ENCODE measurements at regions not wholly inside any gene's neighbourhood (a gene's known extent, or its start where the extent isn't known, plus 50 kb on each side); places are given as distances from the start of the nearest gene placed in this dataset.

DNA sequence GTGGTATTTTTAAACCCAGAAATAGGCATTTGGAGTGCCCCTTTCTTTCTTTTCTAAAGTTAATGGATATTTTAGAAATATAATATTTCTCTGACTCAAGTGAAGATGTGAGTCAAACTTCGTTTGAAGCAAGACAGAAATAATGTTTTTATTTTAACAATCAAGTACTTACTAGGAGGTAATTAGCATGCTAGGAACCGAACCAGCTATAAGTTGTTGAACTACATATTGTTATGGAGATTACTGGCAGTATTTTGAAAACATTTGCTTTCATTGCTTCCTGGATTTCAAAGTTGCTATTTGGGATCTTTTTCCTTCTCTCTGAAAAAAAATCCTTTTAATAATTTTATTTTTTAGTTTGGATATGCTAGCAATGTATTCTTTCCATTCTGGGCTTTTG lies 225.2 kb downstream of the NEDD1 start:
- Histone ChIP-seq H3K4me1 (ENCODE audit: control insufficient read depth, low read depth, low read length) (peaks cover 8% of the 10 kb centered on the region), H4K5ac (ENCODE audit: low read length) (no peak overlapping the region), H3K36me3 (ENCODE audit: control insufficient read depth, insufficient read depth, low read length) (no peaks in the 10 kb centered on the region), H3K79me2 (ENCODE audit: control insufficient read depth, insufficient read depth, low read length) (no peaks in the 10 kb centered on the region), H3K56ac (ENCODE audit: low read length) (no peak overlapping the region), H3K79me1 (ENCODE audit: low read length) (no peaks in the 10 kb centered on the region), H3K18ac (ENCODE audit: low read length) (no peak overlapping the region), H2AK5ac (ENCODE audit: low read length) (no peak overlapping the region), H2BK120ac (ENCODE audit: low read depth, low read length) (no peak overlapping the region), H4K8ac (ENCODE audit: low read depth, low read length) (no peak overlapping the region), H2BK15ac (replicated peaks; ENCODE audit: low read depth) (no peak overlapping the region), H3K4ac (ENCODE audit: low read depth, low read length) (no peak overlapping the region), H3K4me2 (ENCODE audit: low read length) (no peak overlapping the region), H3K27me3 (ENCODE audit: insufficient read depth, low read length, poor library complexity) (no peaks in the 10 kb centered on the region), H3K23ac (ENCODE audit: low read length) (no peak overlapping the region), H3K4me3 (ENCODE audit: low read length) (no peak overlapping the region), H2BK5ac (ENCODE audit: low read length) (no peak overlapping the region), H3K9ac (ENCODE audit: low read length) (no peak overlapping the region), H3K27ac (ENCODE audit: low read depth, low read length) (no peak overlapping the region)
- DNase-seq = no peak
- WGBS (ENCODE audit: extremely low coverage, insufficient coverage, low lambda C conversion rate) = no CpG with 5 or more reads among the region's 2 CpGs

DNA sequence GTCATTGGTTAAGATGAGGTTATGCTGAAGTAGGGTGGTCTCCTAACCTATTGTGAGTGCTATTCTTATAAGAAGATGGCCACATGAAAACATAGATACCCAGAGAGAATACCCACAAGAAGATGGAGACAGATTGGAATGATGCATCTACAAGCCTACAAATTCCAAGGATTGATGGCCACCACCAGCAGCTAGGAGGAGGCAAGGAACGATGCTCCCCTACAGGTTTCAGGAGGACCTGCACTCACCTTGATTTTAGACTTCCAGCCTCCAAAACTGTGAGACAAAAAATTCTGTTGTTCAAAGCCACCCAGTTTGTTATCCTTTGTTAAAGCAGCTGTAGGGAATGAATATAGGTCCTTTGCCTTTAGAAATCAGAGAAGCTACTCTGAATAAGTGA lies 227.4 kb downstream of the NEDD1 start:
- Histone ChIP-seq H3K4me1 (ENCODE audit: control insufficient read depth, low read depth, low read length) (peaks cover 4% of the 10 kb centered on the region), H3K79me2 (ENCODE audit: control insufficient read depth, insufficient read depth, low read length) (no peaks in the 10 kb centered on the region), H3K23ac (ENCODE audit: low read length) (no peak overlapping the region), H3K4me3 (ENCODE audit: low read length) (no peak overlapping the region), H3K9ac (ENCODE audit: low read length) (no peak overlapping the region), H3K36me3 (ENCODE audit: control insufficient read depth, insufficient read depth, low read length) (no peaks in the 10 kb centered on the region), H3K56ac (ENCODE audit: low read length) (no peak overlapping the region), H2BK5ac (ENCODE audit: low read length) (no peak overlapping the region), H2BK15ac (replicated peaks; ENCODE audit: low read depth) (no peak overlapping the region), H3K27me3 (ENCODE audit: insufficient read depth, low read length, poor library complexity) (no peaks in the 10 kb centered on the region), H4K8ac (ENCODE audit: low read depth, low read length) (no peak overlapping the region), H3K4ac (ENCODE audit: low read depth, low read length) (no peak overlapping the region), H2BK120ac (ENCODE audit: low read depth, low read length) (no peak overlapping the region), H4K5ac (ENCODE audit: low read length) (no peak overlapping the region), H3K27ac (ENCODE audit: low read depth, low read length) (no peak overlapping the region), H2AK5ac (ENCODE audit: low read length) (no peak overlapping the region), H3K18ac (ENCODE audit: low read length) (no peak overlapping the region), H3K79me1 (ENCODE audit: low read length) (no peaks in the 10 kb centered on the region), H3K4me2 (ENCODE audit: low read length) (no peak overlapping the region)
- peak; percentile 47 for DNase-seq
- no CpG with 5 or more reads among the region's 1 CpG for WGBS (ENCODE audit: extremely low coverage, insufficient coverage, low lambda C conversion rate)

DNA sequence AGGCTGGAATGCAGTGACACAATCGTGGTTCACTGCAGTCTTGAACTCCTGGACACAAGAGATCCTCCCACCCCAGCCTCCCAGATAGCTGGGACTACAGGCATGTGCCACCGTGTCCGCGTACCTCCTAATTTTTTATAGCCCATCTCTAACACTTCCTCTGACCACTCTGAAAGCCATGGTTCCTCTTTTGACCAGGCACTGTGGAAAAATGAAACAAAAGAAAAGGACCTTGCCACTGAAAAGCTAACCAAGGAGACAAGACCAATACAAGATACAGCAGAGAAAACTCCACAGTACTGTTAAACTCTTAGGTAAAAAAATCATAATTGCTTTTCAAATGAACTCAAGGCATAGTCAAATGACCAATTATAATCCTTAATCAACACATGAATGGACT lies 233.3 kb downstream of the NEDD1 start:
- H3K4me1 ChIP-seq (ENCODE audit: control insufficient read depth, low read depth, low read length) = no peaks in the 10 kb centered on the region
- no peak overlapping the region for H2BK5ac ChIP-seq (ENCODE audit: low read length)
- no peak overlapping the region for H3K9ac ChIP-seq (ENCODE audit: low read length)
- H3K4me3 ChIP-seq (ENCODE audit: low read length) = no peak overlapping the region
- H4K8ac ChIP-seq (ENCODE audit: low read depth, low read length) = no peak overlapping the region
- no peak overlapping the region for H3K27ac ChIP-seq (ENCODE audit: low read depth, low read length)
- H3K27me3 ChIP-seq (ENCODE audit: insufficient read depth, low read length, poor library complexity) = no peaks in the 10 kb centered on the region
- H3K56ac ChIP-seq (ENCODE audit: low read length) = no peak overlapping the region
- H3K4ac ChIP-seq (ENCODE audit: low read depth, low read length) = no peak overlapping the region
- no peaks in the 10 kb centered on the region for H3K79me2 ChIP-seq (ENCODE audit: control insufficient read depth, insufficient read depth, low read length)
- no peak overlapping the region for H3K23ac ChIP-seq (ENCODE audit: low read length)
- no peak overlapping the region for H2BK120ac ChIP-seq (ENCODE audit: low read depth, low read length)
- no peak overlapping the region for H3K18ac ChIP-seq (ENCODE audit: low read length)
- no peak overlapping the region for H2AK5ac ChIP-seq (ENCODE audit: low read length)
- DNase-seq = no peak
- no peak overlapping the region for H4K5ac ChIP-seq (ENCODE audit: low read length)
- no CpG with 5 or more reads among the region's 4 CpGs for WGBS (ENCODE audit: extremely low coverage, insufficient coverage, low lambda C conversion rate)
- no peak overlapping the region for H2BK15ac ChIP-seq (replicated peaks; ENCODE audit: low read depth)
- no peaks in the 10 kb centered on the region for H3K79me1 ChIP-seq (ENCODE audit: low read length)
- no peaks in the 10 kb centered on the region for H3K36me3 ChIP-seq (ENCODE audit: control insufficient read depth, insufficient read depth, low read length)
- H3K4me2 ChIP-seq (ENCODE audit: low read length) = no peak overlapping the region

DNA sequence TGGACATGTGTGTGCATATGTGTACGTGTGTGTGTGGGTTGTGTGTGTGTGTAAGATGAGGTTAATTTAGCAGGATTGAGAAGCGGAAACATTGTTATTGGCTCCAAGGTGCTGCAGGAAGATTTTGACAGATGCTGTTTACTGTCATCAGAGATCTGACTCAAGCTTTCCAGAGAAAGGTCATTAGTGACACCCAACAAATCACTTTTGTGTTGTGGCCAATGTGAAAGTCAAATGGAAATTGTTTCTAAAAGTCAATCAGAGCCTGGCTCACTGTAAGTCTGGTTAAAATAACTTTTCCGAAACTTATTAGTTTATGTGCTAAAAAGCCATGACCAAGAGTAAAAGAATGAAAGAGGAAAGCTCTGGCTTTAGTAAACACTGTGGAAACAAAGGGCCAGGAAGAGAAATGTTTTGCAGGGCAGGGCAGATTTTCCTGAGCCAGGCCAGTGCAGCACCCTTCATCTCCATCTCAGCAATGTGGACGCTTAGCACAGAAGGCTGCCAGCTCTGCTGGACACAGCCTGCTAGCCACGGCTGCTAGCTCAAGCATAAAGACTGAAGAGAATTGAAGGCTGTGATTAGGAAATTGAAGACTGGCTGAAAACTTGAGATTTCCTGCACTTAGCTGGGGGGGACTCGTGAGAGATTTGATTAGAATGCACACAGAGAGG lies 235.8 kb downstream of the NEDD1 start:
- H3K4ac ChIP-seq (ENCODE audit: low read depth, low read length) = no peak overlapping the region

DNA sequence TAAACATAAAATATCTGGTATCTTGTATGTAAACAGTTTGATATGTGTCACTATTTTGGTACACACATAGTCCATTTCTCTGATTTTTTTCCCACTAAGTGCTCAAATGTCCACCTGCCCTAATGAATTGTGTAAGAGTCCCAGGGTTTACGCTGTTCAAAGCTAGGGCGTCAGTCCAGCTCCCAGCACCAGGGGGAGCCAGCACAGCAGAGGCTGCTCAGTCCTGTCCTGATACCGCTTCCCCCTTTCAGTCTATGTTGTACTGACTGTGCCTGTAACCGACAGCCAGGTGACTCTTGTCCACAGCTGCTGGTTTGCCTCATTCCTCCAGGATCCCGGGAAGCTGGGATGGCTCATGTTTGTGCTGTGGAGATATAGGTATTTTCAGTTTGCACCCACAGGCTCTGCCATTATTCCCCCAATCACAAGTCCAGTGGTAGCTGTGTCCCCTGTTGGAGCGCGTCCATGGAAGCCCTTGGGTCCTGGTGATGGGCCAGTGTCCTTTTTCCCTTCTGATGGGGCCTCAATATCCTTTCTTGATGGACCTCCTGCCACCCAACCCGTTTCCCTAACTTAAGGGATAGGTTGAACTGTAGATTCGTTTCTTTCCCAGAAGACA lies 242.0 kb downstream of the NEDD1 start:
- H3K79me2 ChIP-seq (ENCODE audit: control insufficient read depth, insufficient read depth, low read length) = no peaks in the 10 kb centered on the region
- no peak overlapping the region for H3K23ac ChIP-seq (ENCODE audit: low read length)
- H3K4me3 ChIP-seq (ENCODE audit: low read length) = no peak overlapping the region
- H3K9ac ChIP-seq (ENCODE audit: low read length) = no peak overlapping the region
- no peak overlapping the region for H2BK5ac ChIP-seq (ENCODE audit: low read length)
- H3K56ac ChIP-seq (ENCODE audit: low read length) = no peak overlapping the region
- H3K79me1 ChIP-seq (ENCODE audit: low read length) = no peaks in the 10 kb centered on the region
- no peak overlapping the region for H3K4me2 ChIP-seq (ENCODE audit: low read length)
- H2AK5ac ChIP-seq (ENCODE audit: low read length) = no peak overlapping the region
- peak; percentile 78 for DNase-seq
- H3K4me1 ChIP-seq (ENCODE audit: control insufficient read depth, low read depth, low read length) = no peaks in the 10 kb centered on the region
- no peak overlapping the region for H2BK15ac ChIP-seq (replicated peaks; ENCODE audit: low read depth)
- H4K8ac ChIP-seq (ENCODE audit: low read depth, low read length) = no peak overlapping the region
- H3K18ac ChIP-seq (ENCODE audit: low read length) = no peak overlapping the region
- WGBS (ENCODE audit: extremely low coverage, insufficient coverage, low lambda C conversion rate) = no CpG with 5 or more reads among the region's 9 CpGs
- H3K36me3 ChIP-seq (ENCODE audit: control insufficient read depth, insufficient read depth, low read length) = no peaks in the 10 kb centered on the region
- H3K27me3 ChIP-seq (ENCODE audit: insufficient read depth, low read length, poor library complexity) = no peaks in the 10 kb centered on the region
- H2BK120ac ChIP-seq (ENCODE audit: low read depth, low read length) = no peak overlapping the region
- no peak overlapping the region for H3K27ac ChIP-seq (ENCODE audit: low read depth, low read length)
- H4K5ac ChIP-seq (ENCODE audit: low read length) = no peak overlapping the region
- no peak overlapping the region for H3K4ac ChIP-seq (ENCODE audit: low read depth, low read length)

More for the DNA sequence above, 235.8 kb downstream of the NEDD1 start:
- H2BK15ac ChIP-seq (replicated peaks; ENCODE audit: low read depth) = no peak overlapping the region
- no peaks in the 10 kb centered on the region for H3K79me2 ChIP-seq (ENCODE audit: control insufficient read depth, insufficient read depth, low read length)
- no peaks in the 10 kb centered on the region for H3K4me1 ChIP-seq (ENCODE audit: control insufficient read depth, low read depth, low read length)
- H3K79me1 ChIP-seq (ENCODE audit: low read length) = no peaks in the 10 kb centered on the region
- no peaks in the 10 kb centered on the region for H3K27me3 ChIP-seq (ENCODE audit: insufficient read depth, low read length, poor library complexity)
- no peak overlapping the region for H2BK5ac ChIP-seq (ENCODE audit: low read length)
- DNase-seq = no peak
- no peak overlapping the region for H2AK5ac ChIP-seq (ENCODE audit: low read length)
- H3K4me3 ChIP-seq (ENCODE audit: low read length) = no peak overlapping the region
- no peak overlapping the region for H3K4me2 ChIP-seq (ENCODE audit: low read length)
- H3K9ac ChIP-seq (ENCODE audit: low read length) = no peak overlapping the region
- H4K8ac ChIP-seq (ENCODE audit: low read depth, low read length) = no peak overlapping the region
- 100% methylated on average over 2 of the region's 6 CpGs for WGBS (ENCODE audit: extremely low coverage, insufficient coverage, low lambda C conversion rate)
- no peak overlapping the region for H4K5ac ChIP-seq (ENCODE audit: low read length)
- no peak overlapping the region for H3K56ac ChIP-seq (ENCODE audit: low read length)
- H3K36me3 ChIP-seq (ENCODE audit: control insufficient read depth, insufficient read depth, low read length) = no peaks in the 10 kb centered on the region
- no peak overlapping the region for H3K18ac ChIP-seq (ENCODE audit: low read length)
- no peak overlapping the region for H2BK120ac ChIP-seq (ENCODE audit: low read depth, low read length)
- H3K23ac ChIP-seq (ENCODE audit: low read length) = no peak overlapping the region
- H3K27ac ChIP-seq (ENCODE audit: low read depth, low read length) = no peak overlapping the region

DNA sequence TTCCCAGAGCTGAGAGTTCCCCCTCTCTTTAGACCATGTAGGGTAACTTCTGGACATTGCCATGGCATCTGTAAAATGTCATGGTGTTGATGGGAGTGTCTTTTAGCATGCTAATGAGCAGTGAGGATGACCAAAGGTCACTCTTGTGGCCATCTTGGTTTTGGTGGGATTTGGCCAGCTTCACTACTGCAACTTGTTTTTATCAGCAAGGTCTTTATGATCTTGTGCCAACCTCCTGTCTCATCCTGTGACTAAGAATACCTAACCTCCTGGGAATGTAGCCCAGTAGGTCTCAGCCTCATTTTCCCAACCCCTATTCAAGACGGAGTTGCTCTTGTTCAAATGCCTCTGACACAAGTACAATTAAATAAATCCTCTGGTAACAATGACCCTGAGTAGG lies 244.4 kb downstream of the NEDD1 start:
- H4K5ac ChIP-seq (ENCODE audit: low read length) = no peak overlapping the region
- no peak overlapping the region for H3K4me2 ChIP-seq (ENCODE audit: low read length)
- H3K4me3 ChIP-seq (ENCODE audit: low read length) = no peak overlapping the region
- no peaks in the 10 kb centered on the region for H3K4me1 ChIP-seq (ENCODE audit: control insufficient read depth, low read depth, low read length)
- no peak overlapping the region for H2BK5ac ChIP-seq (ENCODE audit: low read length)
- H3K27me3 ChIP-seq (ENCODE audit: insufficient read depth, low read length, poor library complexity) = no peaks in the 10 kb centered on the region
- no peaks in the 10 kb centered on the region for H3K79me2 ChIP-seq (ENCODE audit: control insufficient read depth, insufficient read depth, low read length)
- no peak overlapping the region for H2BK120ac ChIP-seq (ENCODE audit: low read depth, low read length)
- no peak overlapping the region for H2AK5ac ChIP-seq (ENCODE audit: low read length)
- no peak overlapping the region for H3K9ac ChIP-seq (ENCODE audit: low read length)
- no peak overlapping the region for H3K27ac ChIP-seq (ENCODE audit: low read depth, low read length)
- H4K8ac ChIP-seq (ENCODE audit: low read depth, low read length) = no peak overlapping the region
- no CpG with 5 or more reads among the region's 1 CpG for WGBS (ENCODE audit: extremely low coverage, insufficient coverage, low lambda C conversion rate)
- no peak overlapping the region for H3K23ac ChIP-seq (ENCODE audit: low read length)
- no peaks in the 10 kb centered on the region for H3K79me1 ChIP-seq (ENCODE audit: low read length)
- H3K56ac ChIP-seq (ENCODE audit: low read length) = no peak overlapping the region
- H3K18ac ChIP-seq (ENCODE audit: low read length) = no peak overlapping the region
- no peak overlapping the region for H2BK15ac ChIP-seq (replicated peaks; ENCODE audit: low read depth)
- no peak overlapping the region for H3K4ac ChIP-seq (ENCODE audit: low read depth, low read length)
- no peaks in the 10 kb centered on the region for H3K36me3 ChIP-seq (ENCODE audit: control insufficient read depth, insufficient read depth, low read length)
- DNase-seq = no peak
